ENCODE measurements at regions not wholly inside any gene's neighbourhood (a gene's known extent, or its start where the extent isn't known, plus 50 kb on each side); places are given as distances from the start of the nearest gene placed in this dataset.

GRCh38 chr2:226429476-226429875, 370.1 kb downstream of the IRS1 start:
- no peaks in the 10 kb centered on the region for H3K9me3 Mint-ChIP-seq
- Histone ChIP-seq H3K27me3 (ENCODE audit: insufficient read depth) (no peaks in the 10 kb centered on the region), H3K36me3 (ENCODE audit: insufficient read depth) (no peaks in the 10 kb centered on the region), H3K9me2 (ENCODE audit: insufficient read depth) (peaks cover 7% of the 10 kb centered on the region; the same call in 1 of the 2 replicates), H3F3A (replicated peaks; ENCODE audit: low read depth) (no peaks in the 10 kb centered on the region), H3K4me3 (no peak overlapping the region), H2AFZ (no peak overlapping the region), H3K79me2 (replicated peaks; ENCODE audit: insufficient read depth) (no peaks in the 10 kb centered on the region), H3K27ac (ENCODE audit: low read depth) (no peak overlapping the region), H3K4me1 (ENCODE audit: insufficient read depth) (peaks cover 5% of the 10 kb centered on the region; the same call in 1 of the 2 replicates), H3K4me2 (no peak overlapping the region), H4K20me1 (replicated peaks; ENCODE audit: insufficient read depth) (no peaks in the 10 kb centered on the region)
- no peaks in the 10 kb centered on the region for H3K27me3 Mint-ChIP-seq (ENCODE audit: insufficient read depth, low read depth, poor library complexity)
- peaks cover 27% of the 10 kb centered on the region for H3K4me1 Mint-ChIP-seq
- H3K36me3 Mint-ChIP-seq (ENCODE audit: low read depth): no peaks in the 10 kb centered on the region
- no peak for ATAC-seq
- H3K4me3 Mint-ChIP-seq: no peak overlapping the region
- no peak for TF ChIP-seq CTCF (conservative IDR thresholded peaks at IDR 0.05; ENCODE audit: low read depth in 2 of 2)
- TF ChIP-seq EZH2 (IDR thresholded peaks at IDR 0.05; ENCODE audit: low read depth, unreplicated experiment): no peak
- TF ChIP-seq ETS1 (IDR thresholded peaks at IDR 0.05): no peak
- TF ChIP-seq POLR2AphosphoS5 (IDR thresholded peaks at IDR 0.05; ENCODE audit: low read depth): no peak
- TF ChIP-seq JUNB (IDR thresholded peaks at IDR 0.05; ENCODE audit: unreplicated experiment): no peak
- no peak for TF ChIP-seq NANOG (IDR thresholded peaks at IDR 0.05; ENCODE audit: borderline replicate concordance)
- TF ChIP-seq EZH2phosphoT487 (IDR thresholded peaks at IDR 0.05; ENCODE audit: unreplicated experiment): no peak
- no peak for TF ChIP-seq ZNF462 (CRISPR knock-in tag; IDR thresholded peaks at IDR 0.05)
- TF ChIP-seq STAT1 (IDR thresholded peaks at IDR 0.05; ENCODE audit: unreplicated experiment): no peak
- TF ChIP-seq CREB1 (CRISPR knock-in tag; IDR thresholded peaks at IDR 0.05; ENCODE audit: low read depth): no peak
- TF ChIP-seq REST (IDR thresholded peaks at IDR 0.05; ENCODE audit: unreplicated experiment): no peak
- no peak for TF ChIP-seq ZNF114 (CRISPR knock-in tag; IDR thresholded peaks at IDR 0.05)
- H3K27ac Mint-ChIP-seq: no peak overlapping the region
- DNase-seq (ENCODE audit: low spot score): no peak
